Jurkat, Clone E6-1 (cell line): ENCODE measurements at regions not wholly inside any gene's neighbourhood (a gene's known extent, or its start where the extent isn't known, plus 50 kb on each side); places are given as distances from the start of the nearest gene placed in this dataset.
"Not testable (repeated sequence)": the region's sequence is repeated elsewhere in the genome, so short reads cannot be mapped to it uniquely, and the experiment has no call there.

Experiments
- DNase-seq: peaks from one replicate; pipeline ENCODE4 v3.0.0-alpha.2; 2011; ENCODE audit warnings: low read depth, low spot score
- H3K4me3 ChIP-seq: 2 replicates; pipeline ENCODE4 v1.5.1; 2011; ENCODE audit warnings: mild to moderate bottlenecking, low read length, control low read depth, moderate library complexity

DNA sequence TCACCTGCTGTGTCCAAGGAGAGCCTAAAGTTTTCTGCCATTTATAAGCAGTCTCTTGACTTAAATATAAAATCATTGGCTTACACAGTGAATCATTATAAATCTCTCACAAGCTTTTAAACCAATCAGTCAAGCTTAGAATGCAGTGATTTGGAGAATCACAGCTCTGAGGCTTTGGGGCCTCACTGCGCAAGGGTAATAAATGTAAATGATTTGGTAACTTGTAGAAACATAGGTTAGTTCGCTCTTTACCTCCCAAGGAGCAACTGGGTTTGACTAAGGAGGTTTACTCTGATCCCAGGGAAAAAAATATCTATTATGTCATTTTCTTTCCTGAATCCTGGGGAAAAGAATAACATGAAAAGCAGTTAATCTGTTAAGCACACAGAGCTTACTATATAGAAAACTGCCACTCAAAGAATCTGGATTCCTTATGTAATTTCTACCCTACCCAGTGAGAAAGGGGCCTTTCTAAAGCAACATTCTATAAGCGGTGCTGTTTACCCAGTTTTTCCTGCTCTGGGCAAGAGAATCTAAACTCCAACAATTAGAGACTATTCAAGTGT, 128.2 kb downstream of the MZT1 start:
- no peak overlapping the region for H3K4me3 ChIP-seq
- no peak for DNase-seq

DNA sequence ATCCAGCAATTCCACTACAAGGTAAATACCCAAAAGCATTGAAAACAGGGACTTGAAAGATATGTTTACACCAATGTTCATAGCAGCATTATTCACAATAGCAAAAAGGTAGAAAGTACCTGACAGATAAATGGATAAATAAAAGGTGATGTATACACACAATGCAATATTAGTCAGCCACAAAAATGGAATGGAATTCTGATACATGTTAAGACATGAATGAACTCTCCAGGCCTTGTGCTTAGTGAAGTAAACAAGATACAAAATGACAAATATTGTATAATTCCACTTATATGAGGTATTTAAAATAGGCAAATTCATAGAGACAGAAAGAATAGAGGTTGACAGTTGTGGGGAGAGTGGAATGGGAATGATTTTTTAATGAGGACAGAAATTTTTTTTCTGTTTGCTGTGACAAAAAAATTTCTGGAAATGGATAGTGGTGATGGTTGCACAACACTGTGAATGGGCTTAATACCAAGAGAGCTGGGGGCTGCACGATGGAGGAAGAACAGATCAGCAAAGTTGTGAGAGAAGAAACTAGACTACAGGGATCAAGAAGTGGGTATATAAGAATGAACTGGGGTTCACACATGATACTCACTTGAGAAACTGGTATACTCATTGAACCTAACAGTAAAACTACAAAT, 137.2 kb downstream of the MZT1 start:
- H3K4me3 ChIP-seq: no peak overlapping the region
- no peak for DNase-seq

DNA sequence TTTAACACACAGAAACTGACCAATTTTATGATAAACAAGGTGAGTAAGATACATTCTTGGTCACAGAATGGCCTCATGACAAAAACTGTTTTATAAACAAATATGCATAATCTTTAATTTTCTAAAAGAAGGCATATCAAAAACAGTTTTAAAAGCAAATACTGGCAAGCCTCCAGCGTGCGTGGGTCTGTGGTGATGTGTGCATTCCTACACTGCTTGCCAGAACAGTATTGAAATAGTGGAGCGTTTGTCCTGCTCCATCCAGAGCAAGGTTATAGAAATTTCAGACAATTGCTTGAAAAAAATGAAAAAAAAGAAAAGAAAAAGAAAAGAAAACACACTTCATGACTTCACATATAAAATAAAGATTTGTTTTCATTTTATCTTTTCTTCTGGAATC, 140.9 kb downstream of the MZT1 start:
- no peak for DNase-seq
- H3K4me3 ChIP-seq: no peak overlapping the region

DNA sequence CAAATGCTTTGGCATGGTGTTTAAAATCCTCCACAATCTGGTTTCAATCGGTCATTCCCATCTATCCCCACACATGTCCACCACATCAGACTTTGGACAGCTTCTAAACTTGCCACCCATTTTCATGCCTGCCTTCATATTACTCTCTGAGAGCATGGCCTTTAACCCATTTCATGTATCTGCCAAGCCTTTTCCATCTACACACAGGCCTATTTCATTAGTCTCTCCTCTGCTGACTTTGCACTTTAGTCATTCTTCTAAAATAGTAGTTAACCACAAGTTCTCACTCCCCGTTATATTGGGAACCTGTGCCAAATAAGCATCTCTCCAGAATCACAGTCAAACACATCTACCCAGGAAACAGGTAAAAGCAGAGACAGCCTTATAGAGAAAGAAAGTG, 142.2 kb downstream of the MZT1 start:
- no peak for DNase-seq

DNA sequence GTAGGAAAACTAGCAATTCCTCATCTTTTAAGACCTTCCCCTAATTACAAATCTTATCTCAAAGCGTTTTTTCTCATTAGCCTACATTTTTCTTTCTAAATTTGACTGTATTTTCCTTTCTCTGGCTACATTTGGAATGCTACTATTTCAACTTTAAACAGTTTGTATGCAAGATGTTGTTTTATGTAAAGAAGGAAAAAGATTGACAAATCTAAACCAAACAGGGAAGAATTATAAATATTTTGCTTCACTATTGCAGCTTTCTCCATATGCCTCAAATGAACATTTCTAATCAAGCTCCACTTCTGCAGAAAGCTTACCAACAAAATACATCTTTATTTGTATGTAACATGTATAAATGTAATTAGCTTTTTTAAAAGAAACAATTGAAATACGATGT, 156.2 kb downstream of the MZT1 start:
- no peak overlapping the region for H3K4me3 ChIP-seq
- DNase-seq: no peak

More for the DNA sequence above, 142.2 kb downstream of the MZT1 start:
- H3K4me3 ChIP-seq: no peak overlapping the region

DNA sequence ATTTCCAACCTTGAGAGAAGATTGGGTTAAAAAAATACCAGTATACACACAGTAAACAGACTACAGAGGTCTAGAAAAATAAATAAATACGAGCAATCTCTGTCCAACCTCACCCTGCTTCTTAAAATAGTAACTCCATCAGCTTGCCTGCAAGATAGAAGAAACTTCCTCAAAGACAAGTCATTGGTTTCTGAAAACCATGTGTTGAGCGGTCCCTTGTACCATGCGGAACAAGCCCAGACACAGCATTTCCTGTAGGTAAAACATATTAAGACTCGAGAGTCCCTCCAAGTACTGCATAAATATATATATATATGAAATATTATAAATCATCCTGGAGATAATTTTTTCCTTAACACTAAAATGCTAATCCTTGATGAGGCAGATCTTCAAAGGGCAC, 157.4 kb downstream of the MZT1 start:
- H3K4me3 ChIP-seq: no peak overlapping the region
- DNase-seq: no peak

DNA sequence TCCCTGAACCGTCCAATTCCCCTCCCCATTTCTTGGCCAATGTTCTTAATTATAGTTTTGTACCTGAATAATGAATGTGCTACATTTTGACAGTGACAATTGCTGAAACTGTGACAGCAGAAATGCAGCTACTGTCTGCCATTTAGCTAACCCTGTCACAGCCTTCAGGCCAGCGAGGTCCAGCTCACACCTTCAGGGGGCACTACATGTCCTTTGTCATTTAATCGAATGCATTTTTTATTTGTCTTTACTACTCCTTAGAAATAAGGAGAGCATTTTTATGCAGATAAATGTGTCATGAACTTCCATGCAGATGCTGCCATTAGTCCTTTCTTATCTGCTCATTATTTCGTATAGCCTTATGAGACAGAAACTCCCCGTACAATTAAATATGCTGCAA, 159.9 kb downstream of the MZT1 start:
- DNase-seq: no peak

DNA sequence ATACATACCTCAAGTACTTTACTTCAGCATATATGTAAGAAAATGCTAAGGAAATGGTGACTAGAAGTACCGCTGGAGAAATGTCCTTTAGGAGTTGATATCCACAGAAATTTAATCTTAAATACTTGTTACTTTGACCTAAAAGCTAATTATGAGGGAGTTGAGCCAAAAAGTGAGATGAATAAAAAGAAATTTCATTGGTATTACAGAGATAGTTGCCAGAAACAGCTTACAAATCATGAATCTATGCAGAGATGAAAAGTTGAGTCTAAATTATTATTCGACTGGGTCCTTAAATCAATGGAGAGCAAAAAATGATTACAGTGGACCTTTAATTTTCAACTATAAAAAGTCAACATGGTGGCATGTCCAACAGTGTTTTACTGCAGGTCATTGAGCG, 160.9 kb downstream of the MZT1 start:
- H3K4me3 ChIP-seq: no peak overlapping the region
- no peak for DNase-seq

More for the DNA sequence above, 159.9 kb downstream of the MZT1 start:
- H3K4me3 ChIP-seq: no peak overlapping the region

DNA sequence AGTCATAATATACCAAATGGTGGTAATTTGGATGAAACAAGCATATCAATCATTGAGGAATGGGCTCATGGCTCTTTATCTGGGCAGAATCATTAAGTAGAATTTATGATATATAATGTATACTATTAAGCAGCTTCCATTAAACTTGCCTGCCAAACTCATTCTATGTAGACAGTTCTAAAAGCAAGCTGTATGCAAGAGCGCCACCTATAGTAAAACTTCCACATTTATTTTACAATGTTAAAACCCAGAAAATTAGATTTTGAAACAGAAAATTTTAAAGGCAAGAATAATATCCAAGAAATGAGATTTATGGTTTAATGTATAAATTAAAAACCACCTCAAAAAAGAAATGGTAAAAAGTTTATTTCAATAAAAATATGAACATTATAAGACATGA, 161.5 kb downstream of the MZT1 start:
- DNase-seq: peak; percentile 12
- H3K4me3 ChIP-seq: no peak overlapping the region

DNA sequence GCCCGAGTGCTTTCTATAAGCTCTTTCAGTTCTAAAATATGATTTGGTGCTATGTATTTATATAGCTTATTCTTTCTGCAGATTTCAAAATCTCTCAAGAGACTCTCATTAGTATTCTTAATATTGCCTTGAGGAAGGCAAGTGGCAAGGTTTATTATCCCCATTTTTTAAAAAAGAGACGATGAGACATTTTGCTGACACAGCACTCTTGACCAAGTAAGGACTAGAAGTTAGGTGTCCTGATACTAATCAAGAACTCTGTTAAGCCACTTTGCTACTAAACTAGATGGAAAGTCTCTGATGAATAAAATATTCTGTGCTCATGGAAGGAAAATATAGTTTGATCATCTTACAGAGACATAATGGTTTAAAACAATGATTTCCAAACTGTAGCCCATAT, 164.7 kb downstream of the MZT1 start:
- H3K4me3 ChIP-seq: no peak overlapping the region
- no peak for DNase-seq

DNA sequence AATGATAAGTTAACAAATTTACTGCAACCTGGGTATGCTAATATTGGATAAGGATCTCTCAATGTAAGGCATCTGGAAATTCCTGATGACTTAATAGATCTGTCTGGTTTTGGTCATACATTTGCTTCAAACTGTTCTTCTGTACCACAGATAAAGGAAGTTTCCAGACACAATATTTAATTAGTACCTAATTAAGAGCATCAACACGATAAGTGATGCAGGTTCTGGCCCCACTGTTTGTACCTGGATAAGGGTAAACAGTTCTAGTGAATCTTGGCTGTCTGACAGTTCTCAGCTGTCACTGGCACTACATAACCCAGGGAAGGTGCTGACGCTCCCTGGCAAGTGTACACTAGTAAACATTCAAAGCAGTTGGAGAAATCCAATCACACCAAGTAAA, 165.6 kb downstream of the MZT1 start:
- H3K4me3 ChIP-seq: no peak overlapping the region
- DNase-seq: no peak

DNA sequence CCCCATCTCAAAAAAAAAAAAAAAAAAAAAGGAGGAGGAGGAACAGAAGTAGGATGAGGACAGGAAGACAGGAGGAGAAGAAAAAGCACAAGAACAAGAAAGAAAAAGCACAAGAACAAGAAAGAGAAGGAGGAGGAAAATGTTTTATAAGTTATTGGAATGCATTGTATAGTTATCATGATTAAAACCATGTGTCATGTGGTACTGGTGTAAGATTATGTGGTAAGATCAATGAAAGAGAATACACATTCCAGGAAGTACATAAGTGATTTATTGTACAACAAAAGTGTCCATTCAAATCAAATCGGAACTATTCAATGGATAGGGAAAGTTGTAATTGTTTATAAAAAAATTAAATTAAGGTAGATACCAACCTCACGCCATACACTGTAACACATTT, 167.7 kb downstream of the MZT1 start:
- H3K4me3 ChIP-seq: no peak overlapping the region
- DNase-seq: no peak

DNA sequence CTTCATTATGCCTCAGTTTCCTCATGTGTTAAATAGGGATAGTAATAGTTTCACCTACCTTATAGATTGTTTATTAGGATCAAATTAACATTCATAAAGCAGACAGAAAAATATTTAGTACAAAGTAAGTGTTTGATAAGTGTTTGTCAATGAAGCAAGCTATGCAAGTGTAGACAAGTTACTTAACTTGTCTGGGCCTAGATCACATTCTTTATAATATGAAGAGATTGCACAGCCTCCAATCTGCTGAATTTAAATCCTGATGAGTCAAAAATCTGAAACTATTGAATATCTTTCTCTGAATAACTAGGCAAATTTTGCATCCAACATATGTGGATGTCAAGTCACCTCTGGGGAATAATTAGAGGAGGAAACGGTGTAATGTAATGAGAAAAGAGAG, 170.5 kb downstream of the MZT1 start:
- no peak for DNase-seq
- no peak overlapping the region for H3K4me3 ChIP-seq

DNA sequence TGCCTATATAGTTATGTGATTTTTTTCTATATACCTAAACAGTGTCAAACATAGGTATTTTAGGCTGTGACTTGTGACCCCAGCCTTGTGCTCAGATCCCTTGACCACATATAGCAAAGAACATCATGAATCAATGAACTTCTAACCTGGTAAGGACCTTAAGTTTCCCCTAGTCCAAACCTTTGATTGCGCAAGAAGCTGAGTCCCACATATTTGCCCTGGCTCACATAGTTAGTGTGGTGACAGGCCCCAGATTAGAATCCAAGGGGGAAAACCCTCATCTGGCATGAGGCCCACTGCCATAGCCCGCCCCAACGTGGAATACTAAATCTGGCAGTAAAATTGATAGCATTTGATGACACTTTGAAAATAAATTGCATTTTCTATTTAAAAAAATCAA, 171.8 kb downstream of the MZT1 start:
- H3K4me3 ChIP-seq: no peak overlapping the region
- DNase-seq: no peak

DNA sequence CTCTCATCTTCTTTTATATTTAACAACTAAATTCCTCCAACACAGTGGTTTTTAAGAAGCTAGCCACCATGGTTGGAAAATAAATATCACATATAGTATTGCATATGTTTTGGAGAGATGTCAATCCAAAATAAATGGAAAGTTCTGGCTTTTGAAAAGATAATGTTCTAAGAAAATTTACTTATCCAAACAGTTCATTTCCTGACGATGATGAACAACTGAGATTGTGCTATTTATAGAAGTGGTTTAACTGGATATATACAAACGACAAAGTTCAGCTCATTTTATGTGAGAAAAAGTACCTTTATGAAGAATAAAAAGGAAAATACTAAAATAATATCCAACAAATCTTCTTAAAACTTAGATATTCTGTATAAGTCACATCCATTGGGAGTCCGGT, 174.7 kb downstream of the MZT1 start:
- no peak overlapping the region for H3K4me3 ChIP-seq
- DNase-seq: no peak

DNA sequence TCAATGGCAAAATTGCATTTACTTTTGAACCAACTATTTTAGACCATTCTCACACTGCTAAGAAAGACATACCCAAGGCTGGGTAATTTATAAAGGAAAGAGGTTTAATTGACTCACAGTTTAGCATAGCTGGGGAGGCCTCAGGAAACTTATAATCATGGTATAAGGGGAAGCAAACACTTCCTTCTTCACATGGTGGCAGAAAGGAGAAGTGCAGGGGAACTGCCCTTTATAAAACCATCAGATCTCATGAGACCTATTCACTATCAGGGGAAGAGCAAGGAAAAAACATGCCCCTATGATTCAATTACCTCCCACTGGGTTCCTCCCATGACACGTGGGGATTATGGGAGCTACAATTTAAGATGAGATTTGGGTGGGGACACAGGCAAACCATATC, 181.5 kb downstream of the MZT1 start:
- DNase-seq, H3K4me3 ChIP-seq: not testable (repeated sequence)

DNA sequence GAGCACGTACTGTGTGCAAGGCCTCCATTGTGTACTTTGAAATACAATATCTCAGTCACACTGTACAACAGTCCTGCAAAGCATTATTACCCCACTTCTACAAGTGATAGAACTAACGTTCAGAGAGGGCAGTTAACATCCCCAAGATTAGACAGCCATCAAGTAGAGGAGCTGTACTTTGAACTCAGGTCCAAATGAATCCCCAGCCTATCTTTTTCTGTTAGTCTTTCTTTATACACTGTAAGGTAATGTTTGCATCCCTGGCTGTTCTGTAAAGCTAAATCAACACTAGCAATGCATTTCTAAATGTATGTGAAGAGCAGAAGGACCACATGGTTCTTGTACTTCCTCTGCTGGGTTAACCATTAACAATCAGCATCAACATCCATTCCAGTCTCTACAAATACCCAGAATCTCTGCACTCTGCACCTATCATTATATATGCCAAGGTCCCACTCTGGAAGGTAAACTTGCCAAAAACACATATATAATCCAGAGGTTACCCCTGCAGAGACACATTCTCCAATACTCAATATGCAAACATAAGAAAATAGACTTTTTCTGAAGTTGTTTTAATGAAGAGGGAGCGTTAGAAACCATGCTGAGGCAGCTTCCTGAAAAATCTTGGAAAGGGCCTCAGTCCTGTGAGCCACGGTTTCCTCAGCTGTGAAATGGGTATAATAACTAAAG, 182.3 kb downstream of the MZT1 start:
- H3K4me3 ChIP-seq: no peak overlapping the region
- no peak for DNase-seq

DNA sequence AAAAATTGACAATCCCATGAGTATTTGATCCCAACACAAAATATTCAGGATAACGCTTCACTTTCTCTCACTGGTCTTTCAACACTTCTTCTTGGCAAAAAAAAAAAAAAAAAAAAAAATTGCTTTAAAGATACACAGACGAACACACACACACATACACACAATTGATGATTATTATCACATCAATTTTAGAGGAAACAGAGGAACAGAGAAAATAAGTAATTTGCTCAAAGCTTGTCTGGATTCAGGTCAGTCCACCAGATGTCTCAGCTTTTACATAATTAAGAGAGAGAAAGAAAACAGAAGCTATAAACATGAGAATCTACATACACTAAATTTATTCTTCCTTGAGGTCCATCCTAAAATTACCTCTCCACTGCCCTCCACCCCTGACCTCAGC, 183.4 kb downstream of the MZT1 start:
- no peak for DNase-seq
- no peak overlapping the region for H3K4me3 ChIP-seq

DNA sequence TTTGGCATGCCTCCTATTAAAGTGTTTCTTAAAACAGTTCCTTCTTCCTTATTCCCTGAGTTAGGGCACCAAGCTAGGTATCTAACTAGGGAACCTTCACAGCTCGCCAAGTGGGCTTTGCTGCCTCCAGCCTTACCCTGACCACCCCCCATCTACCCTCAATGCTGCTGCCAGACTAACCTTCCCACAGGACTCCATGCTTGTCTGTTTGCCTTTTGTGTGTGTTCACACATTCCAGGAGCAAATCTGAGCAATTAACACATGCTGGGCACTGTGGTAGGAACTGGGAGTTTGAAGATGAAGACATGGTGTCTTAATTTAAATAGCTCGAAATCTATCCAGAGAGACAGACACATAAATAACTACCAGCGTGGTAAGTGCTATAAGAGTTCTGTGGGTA, 185.2 kb downstream of the MZT1 start:
- DNase-seq: no peak
- H3K4me3 ChIP-seq: no peak overlapping the region

DNA sequence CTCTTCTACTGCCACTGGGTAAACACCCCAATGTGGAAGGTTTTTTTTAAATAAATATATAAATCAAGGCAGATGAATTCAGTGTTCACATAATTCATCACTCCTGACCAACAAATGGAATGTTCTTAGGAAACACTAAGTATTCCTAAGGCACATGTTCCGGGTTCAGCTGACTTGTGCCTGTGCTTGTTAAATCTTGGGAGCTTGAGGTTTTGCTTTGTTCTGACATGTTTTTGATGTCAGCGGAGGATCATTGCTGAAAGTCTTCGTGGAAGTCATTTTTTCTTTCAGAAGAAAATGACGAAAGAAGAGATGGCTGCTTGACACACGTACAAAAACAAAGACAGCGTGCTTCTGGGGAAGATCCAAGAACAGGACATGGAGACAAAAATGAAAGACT, 185.8 kb downstream of the MZT1 start:
- no peak for DNase-seq
- no peak overlapping the region for H3K4me3 ChIP-seq

DNA sequence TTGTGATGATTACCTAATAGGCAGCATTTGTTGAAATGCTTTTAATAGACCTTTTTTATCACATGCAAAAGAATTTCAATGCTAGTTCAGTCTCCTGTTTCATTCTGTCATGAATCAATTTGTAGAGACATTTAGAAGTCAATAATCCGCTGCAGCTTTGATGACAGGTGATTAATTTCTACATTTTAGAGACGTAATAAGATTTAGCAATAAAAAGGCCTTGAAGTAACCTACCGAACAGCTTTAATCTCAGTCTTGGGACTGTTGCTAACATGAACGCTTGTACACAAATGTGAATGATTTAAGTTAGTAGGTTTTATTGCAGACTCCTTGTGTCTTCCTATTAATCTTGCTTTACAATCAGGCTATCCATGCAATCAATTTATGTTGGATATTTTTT, 186.5 kb downstream of the MZT1 start:
- no peak overlapping the region for H3K4me3 ChIP-seq
- no peak for DNase-seq
